Gastroesophageal sphincter (tissue), 3 donors: ENCODE measurements at regions not wholly inside any gene's neighbourhood (a gene's known extent, or its start where the extent isn't known, plus 50 kb on each side); places are given as distances from the start of the nearest gene placed in this dataset.

Source experiments
- CTCF ChIP-seq, 4 experiments: fragments of 200-600 bp in 2 of 4; fragments of 450-650 bp in 2 of 4; sonication (generic) in 1 of 4; IDR thresholded peaks; one replicate each; pipeline ENCODE4 v1.5.1; 2017 to 2019; ENCODE audit warnings: antibody characterized with exemption in 4 of 4, mild to moderate bottlenecking in 2 of 4, moderate library complexity in 2 of 4
- EP300 ChIP-seq: sonication (generic); formaldehyde crosslinking; IDR thresholded peaks from one replicate; pipeline ENCODE4 v1.6.1; 2017; ENCODE audit warnings: antibody characterized with exemption, mild to moderate bottlenecking
- POLR2A ChIP-seq, 2 donors: fragments of 450-650 bp; IDR thresholded peaks; one replicate each; pipeline ENCODE4 v1.6.1; 2017; ENCODE audit warnings: antibody characterized with exemption in 2 of 2, mild to moderate bottlenecking in 2 of 2, moderate library complexity in 1 of 2

GRCh38 chr15:94882071-94882712, 650.8 kb downstream of the MCTP2 start:
- TF ChIP-seq CTCF (IDR thresholded peaks at IDR 0.05) (no peak), EP300 (no peak), POLR2A (IDR thresholded peaks at IDR 0.05) (no peak)
